K562 (cell line): ENCODE measurements at regions not wholly inside any gene's neighbourhood (a gene's known extent, or its start where the extent isn't known, plus 50 kb on each side); places are given as distances from the start of the nearest gene placed in this dataset.

Experiments
- CBX5 ChIP-seq: IDR thresholded peaks from 2 replicates; pipeline ENCODE4 v1.6.1; 2014; ENCODE audit warnings: low read depth, borderline replicate concordance
- CHD4 ChIP-seq: fragments of 200-600 bp; sonication (generic); IDR thresholded peaks from 3 replicates; pipeline ENCODE4 v1.6.1; 2012; ENCODE audit warnings: low read depth, mild to moderate bottlenecking, mixed read lengths, low read length, inconsistent platforms; ENCODE audit not compliant: insufficient read depth, insufficient replicate concordance, poor library complexity, severe bottlenecking
- CTCF ChIP-seq, 3 experiments: IDR thresholded peaks in 2 of 3; conservative IDR thresholded peaks in 1 of 3; 2 replicates each; pipeline ENCODE4 v1.5.1; 2011 to 2012; ENCODE audit warnings: low read length in 3 of 3, mild to moderate bottlenecking in 3 of 3, control low read depth in 2 of 3, improper control_type of control experiment in 1 of 3, inconsistent platforms in 1 of 3, low read depth in 1 of 3, mixed read lengths in 1 of 3, moderate library complexity in 1 of 3; ENCODE audit not compliant: insufficient read depth in 2 of 3
- E2F1 ChIP-seq: sonication (generic); formaldehyde crosslinking; IDR thresholded peaks from 2 replicates; pipeline ENCODE4 v1.8.1; 2023; ENCODE audit warnings: mild to moderate bottlenecking, missing genetic modification reagents, moderate library complexity
- ETS2 ChIP-seq: IDR thresholded peaks from 2 replicates; pipeline ENCODE4 v1.6.1; 2016; ENCODE audit warnings: borderline replicate concordance, missing genetic modification characterization, mild to moderate bottlenecking, moderate library complexity, missing compliant biosample characterization; ENCODE audit not compliant: poor library complexity, severe bottlenecking
- ETV1 ChIP-seq: fragments of 450-650 bp; conservative IDR thresholded peaks from 2 replicates; pipeline ENCODE4 v1.6.1; 2016; ENCODE audit warnings: missing genetic modification characterization, control low read depth, low read depth, missing compliant biosample characterization
- HNRNPUL1 ChIP-seq: fragments of 200-400 bp; formaldehyde crosslinking; IDR thresholded peaks from 2 replicates; pipeline ENCODE4 v1.6.1; 2017; ENCODE audit warnings: low read length
- MEF2D ChIP-seq: conservative IDR thresholded peaks from 2 replicates; pipeline ENCODE4 v1.6.1; 2016; ENCODE audit warnings: low read depth, missing genetic modification characterization, missing compliant biosample characterization
- REST ChIP-seq, 2 experiments: fragments of 450-650 bp; formaldehyde crosslinking in 1 of 2; IDR thresholded peaks; 2 replicates each; pipeline versions ENCODE4 v1.4.0 to v1.6.1; 2014 to 2020; ENCODE audit warnings: mild to moderate bottlenecking in 2 of 2, borderline replicate concordance in 1 of 2, low read depth in 1 of 2
- TARDBP ChIP-seq: fragments of 450-650 bp; IDR thresholded peaks from 2 replicates; pipeline ENCODE4 v1.6.1; 2016
- TRIM24 ChIP-seq, 2 experiments: fragments of 450-650 bp; IDR thresholded peaks; 2 replicates each; pipeline ENCODE4 v1.6.1; 2016
- ZBTB9 ChIP-seq: fragments of 450-650 bp; formaldehyde crosslinking; IDR thresholded peaks from 2 replicates; pipeline ENCODE4 v1.4.0; 2020; ENCODE audit warnings: mild to moderate bottlenecking, moderate library complexity

GRCh38 chr12:116442304-116442703 lies 116.9 kb upstream of the MAP1LC3B2 start:
- TF ChIP-seq E2F1 (CRISPR knock-in tag), result no peak
- TF ChIP-seq CHD4, result no peak
- TF ChIP-seq CTCF (IDR thresholded peaks at IDR 0.05 in 2 of 3, conservative IDR thresholded peaks at IDR 0.05 in 1 of 3; ENCODE audit: insufficient read depth in 2 of 3, low read depth in 1 of 3, low read length in 3 of 3), result no peak
- no peak for TF ChIP-seq ZBTB9 (CRISPR knock-in tag)
- no peak for TF ChIP-seq ETV1 (tag)
- TF ChIP-seq TRIM24 (IDR thresholded peaks at IDR 0.05), result no peak
- TF ChIP-seq CBX5, result no peak
- TF ChIP-seq MEF2D, result no peak
- TF ChIP-seq TARDBP, result no peak
- TF ChIP-seq HNRNPUL1, result no peak
- no peak for TF ChIP-seq REST (IDR thresholded peaks at IDR 0.05; ENCODE audit: borderline replicate concordance)
- TF ChIP-seq REST (CRISPR knock-in tag; IDR thresholded peaks at IDR 0.05; ENCODE audit: low read depth), result no peak
- TF ChIP-seq ETS2 (tag), result no peak
